HG03432 (cell line): ENCODE measurements at regions not wholly inside any gene's neighbourhood (a gene's known extent, or its start where the extent isn't known, plus 50 kb on each side); places are given as distances from the start of the nearest gene placed in this dataset.

Source experiments
- ATAC-seq: cut with Tn5 transposase; IDR thresholded peaks from one replicate; pipeline ENCODE4 v1.9.1; 2021; ENCODE audit warnings: mild to moderate bottlenecking, moderate library complexity; ENCODE audit not compliant: unreplicated experiment

DNA sequence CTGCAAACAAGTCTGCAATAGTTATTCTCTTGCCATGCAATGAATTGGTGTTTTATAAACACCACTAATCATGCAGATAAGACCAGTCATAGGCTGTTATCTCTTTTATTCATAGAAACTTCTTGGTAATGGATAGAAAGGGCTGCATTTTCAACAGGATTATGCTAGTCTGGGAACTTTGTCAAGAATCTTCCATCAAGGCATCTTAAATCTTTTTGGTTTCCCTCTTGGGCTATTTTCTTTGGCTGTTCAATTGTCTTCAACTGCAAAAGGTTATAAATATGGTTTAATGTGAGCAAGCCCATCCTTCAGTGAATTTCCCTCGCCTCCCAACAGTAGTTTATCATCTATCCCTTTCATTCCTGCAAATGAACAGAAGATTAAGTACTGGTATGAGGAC lies 59.0 kb upstream of the MINAR1 start:
- ATAC-seq = no peak

DNA sequence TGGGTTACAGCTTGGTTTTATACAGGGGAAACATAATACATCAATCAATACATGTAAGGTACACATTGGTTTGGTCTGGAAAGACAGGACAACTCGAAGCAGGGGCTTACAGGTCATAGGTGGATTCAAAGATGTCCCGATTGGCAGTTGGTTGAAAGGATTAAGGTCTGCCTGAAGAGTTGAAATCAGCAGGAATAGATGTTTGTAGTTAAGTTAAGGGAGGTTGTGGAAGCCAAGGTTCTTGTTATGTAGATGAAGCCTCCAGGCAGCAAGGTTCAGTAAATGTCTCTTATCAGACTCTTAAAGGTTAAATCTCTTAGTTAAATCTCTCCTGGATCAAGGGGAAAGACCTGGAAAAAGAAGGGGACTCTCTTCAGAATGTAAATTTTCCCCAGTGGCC lies 58.4 kb upstream of the MINAR1 start:
- no peak for ATAC-seq

DNA sequence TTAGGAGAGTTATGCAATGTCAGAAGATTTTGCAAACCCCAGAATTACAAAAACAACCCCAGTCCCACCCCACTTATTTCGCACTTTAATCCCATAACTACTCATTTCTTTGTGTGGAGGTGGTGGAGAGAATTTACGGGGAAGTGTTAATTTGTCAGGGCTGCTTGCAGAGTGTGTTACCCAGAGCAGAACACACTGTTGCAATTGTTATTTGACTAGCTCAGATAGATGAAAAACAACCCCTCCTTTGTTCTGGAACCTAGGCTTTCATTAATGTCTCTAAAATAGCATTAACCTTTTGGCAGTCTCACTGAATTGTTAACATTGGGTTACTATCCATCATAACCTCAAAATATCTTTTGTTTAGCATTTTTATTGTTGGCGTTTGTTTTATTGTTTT lies 55.8 kb upstream of the MINAR1 start:
- ATAC-seq = no peak

DNA sequence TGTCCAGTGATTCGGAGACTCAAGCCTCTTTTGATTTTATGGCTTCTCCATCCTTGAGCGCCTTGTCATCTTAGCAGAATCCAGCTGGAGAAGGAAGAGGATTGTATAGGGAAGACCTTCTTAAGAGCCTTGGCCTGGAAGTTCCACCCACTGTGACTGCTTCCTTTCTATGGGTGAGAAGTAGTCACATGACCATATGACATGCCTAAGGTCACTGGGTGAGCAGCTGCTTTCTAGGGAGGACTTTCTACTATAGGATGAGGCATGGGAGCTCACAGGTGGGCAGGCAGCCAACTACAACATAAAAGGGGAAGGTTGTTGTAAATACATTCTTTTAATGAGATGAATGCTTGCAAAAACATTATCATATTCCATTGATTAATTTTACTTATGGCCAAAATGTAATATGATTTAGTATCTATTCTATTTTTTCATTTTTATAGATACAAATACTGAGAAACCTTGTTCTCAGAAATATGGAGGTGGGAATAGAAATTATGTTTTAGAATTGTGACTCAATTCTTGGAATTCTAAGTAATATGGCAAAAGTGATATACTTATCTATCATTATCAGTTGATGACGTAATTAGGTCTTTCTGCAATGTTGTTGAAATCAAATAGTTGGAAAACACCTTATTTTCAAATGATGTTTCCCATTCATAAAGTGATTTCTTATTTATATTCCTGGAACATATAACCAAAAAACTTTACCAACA lies 53.6 kb upstream of the MINAR1 start:
- ATAC-seq = no peak

DNA sequence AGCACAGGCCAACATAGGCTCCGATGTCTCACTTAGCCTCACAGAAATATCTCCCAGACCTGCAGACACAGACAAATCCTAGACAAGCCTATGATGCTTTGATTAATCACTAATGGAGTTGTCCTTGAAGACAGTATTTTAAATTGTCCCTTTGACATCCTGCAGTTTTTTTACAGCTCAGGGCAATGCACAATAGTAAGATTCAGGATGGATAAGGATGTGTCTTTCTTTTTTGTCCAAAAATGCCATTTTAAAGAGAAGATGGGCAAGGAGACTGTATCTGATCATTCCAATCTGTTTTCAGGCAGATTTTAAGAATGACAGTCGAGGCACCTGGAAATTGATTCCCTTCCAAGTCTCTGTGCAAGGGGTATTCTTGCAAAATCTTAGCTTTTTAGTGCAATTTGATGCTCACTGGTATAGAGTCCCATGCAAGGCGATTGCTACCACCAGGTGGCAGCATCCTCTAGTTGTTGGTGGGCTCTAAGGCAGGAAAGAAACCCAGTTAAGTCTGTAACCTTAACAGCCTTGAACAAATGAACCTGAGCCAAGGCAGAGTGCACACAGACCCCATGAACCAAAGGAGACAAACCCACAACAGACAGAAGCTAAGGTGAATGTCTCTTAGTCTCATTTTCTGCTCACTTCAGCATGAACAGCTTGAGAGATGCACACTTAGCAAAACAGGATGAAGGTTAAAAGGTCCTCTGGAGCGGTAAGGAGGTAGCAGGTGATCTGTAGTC lies 51.2 kb upstream of the MINAR1 start:
- peak; percentile 56 for ATAC-seq

DNA sequence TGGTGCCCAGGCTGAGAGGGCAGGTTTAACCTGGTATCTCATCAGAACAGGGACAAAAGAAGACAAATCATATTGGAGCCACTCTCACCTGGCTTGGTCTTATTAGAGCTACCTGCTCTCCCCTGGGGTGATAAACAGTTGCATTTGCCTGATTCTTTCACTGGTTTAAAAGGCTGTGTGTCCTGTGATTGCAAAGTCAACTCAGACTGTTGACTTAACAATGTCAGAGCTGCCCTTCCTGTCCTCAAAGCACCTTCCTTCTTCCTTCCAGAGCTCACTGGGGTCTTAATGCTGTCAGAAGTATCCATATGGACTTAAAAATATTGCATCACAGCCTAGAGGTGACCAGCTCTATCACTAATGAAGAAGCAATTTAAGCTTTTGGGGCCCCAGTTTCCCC lies 50.5 kb upstream of the MINAR1 start:
- no peak for ATAC-seq
